NCI-H345 treated with DMSO at 0.1 percent for 48 hours (cell line): ENCODE measurements at regions not wholly inside any gene's neighbourhood (a gene's known extent, or its start where the extent isn't known, plus 50 kb on each side); places are given as distances from the start of the nearest gene placed in this dataset.

Experiments used
- DNase-seq: peaks from one replicate; lab custom pipeline; 2025; ENCODE audit not compliant: unreplicated experiment; lab: John Stamatoyannopoulos, UW

DNA sequence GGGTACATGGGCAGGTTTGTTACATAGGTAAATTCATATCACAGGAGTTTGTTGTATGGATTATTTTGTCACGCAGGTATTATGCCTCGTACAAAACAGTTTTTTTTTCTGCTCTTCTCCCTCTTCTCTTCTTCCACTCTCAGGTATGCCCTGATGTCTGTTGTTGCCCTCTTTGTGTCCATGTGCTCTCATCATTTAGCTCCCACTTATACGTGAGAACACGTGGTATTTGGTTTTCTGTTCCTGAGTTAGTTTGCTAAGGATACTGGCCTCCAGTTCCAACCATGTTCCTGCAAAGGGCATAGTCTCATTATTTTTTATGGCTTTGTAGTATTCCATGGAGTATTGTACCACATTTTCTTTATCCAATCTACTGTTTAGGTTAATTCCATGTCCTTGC is 65.7 kb downstream of the UNC5CL start:
- DNase-seq = no peak

GRCh38 chr6:40972814-40973213 is 66.2 kb downstream of the UNC5CL start:
- DNase-seq = no peak

DNA sequence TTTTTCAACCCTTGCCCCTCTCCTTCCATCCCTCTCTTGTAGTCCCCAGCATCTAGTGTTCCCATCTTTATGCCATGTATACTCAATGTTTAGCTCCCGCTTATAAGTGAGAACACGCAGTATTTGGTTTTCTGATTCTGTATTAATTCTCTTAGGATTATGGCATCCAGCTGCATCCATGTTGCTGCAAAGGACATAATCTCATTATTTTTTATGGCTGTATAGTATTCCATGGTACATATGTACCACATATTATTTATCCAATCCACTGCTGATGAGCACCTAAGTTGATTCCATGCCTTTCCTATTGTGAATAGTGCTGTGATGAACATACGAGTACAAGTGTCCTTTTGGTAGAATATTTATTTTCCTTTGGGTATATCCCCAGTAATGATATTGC is 66.8 kb downstream of the UNC5CL start:
- no peak for DNase-seq

DNA sequence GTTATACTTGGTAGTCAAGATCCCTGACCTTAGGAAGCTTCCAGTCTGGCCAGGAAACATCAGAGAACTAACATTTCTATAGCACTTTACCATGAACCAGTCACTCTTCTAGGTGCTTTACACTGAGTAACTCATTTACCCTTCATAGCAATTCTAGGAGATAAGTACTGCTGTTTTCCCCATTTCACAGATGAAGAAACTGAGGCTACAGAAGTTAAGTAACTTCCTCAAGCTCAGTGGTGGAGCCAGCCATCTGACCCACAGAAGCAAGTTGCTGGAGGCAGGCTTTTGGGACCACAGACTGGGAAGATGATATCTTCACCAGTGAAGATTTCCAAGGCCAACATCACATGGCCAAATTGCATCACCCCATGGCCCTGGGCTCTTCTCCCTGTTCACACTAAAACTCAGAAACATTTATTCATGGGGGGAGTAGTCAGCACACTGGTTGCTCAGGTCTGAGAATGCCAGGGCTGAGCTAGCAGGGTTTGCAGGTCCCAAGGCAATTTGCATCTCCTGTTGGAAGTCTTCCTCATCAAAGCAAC is 70.3 kb downstream of the UNC5CL start:
- no peak for DNase-seq

DNA sequence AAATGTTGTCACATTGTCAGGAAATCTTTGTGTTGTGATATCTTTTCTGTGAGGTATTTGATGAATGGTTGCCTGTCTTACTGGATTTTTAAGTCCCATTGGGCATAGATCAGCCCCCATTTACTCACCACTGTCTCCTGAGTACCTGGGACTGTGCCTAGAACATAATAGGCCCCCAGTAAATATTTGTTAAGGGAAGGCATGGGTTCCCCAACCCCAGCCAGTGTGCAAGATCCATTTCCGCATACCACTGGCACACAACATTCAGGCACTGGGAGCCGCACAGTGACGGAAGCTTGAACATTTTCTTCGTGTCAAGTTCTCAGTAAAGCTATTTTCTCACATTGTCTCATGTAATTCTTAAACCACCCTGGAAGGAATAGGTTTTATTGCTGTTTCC is 72.2 kb downstream of the UNC5CL start:
- DNase-seq = no peak

GRCh38 chr6:40965046-40965445 is 74.0 kb downstream of the UNC5CL start:
- no peak for DNase-seq

DNA sequence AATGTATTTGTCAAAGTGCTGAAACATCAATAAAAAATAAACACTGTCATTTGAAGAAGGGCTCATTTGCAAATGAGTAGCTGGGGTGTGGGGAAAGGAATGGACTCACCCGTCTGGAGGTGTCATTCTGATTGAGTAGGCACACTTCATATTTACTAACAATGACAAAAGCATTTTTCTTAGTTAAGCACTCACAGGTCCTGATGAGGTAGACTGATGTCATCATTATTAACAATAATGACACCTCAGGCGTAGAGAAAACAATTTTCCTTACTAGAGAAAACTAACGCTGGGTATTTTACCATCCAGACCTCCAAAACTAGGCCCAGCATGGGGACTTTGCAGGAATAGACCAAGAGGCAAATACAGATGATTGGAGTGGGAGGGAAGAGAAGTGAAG is 76.0 kb downstream of the UNC5CL start:
- DNase-seq = no peak

- DNase-seq = no peak
These were observed 76.8 kb downstream of the UNC5CL start for GRCh38 chr6:40962241-40962640.

DNA sequence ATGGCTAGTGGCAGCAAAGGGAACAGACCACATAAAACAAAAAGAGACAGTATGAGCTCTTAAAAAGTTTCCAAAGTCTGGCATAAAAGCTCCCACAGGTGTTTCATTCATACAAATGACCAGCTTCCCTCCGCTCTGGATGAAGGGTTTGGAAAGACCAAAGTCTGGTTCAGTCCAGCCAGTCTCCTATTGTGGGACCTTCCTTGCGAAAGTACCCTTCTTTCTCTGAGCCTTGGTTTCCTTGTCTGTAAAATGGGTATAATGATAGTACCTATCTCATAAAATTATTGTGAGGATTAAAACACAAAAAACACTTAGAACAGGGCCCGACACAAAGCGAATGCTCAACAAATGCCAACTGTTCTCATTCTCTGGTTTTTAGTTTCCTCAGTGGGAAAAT is 77.2 kb downstream of the UNC5CL start:
- DNase-seq = no peak

DNA sequence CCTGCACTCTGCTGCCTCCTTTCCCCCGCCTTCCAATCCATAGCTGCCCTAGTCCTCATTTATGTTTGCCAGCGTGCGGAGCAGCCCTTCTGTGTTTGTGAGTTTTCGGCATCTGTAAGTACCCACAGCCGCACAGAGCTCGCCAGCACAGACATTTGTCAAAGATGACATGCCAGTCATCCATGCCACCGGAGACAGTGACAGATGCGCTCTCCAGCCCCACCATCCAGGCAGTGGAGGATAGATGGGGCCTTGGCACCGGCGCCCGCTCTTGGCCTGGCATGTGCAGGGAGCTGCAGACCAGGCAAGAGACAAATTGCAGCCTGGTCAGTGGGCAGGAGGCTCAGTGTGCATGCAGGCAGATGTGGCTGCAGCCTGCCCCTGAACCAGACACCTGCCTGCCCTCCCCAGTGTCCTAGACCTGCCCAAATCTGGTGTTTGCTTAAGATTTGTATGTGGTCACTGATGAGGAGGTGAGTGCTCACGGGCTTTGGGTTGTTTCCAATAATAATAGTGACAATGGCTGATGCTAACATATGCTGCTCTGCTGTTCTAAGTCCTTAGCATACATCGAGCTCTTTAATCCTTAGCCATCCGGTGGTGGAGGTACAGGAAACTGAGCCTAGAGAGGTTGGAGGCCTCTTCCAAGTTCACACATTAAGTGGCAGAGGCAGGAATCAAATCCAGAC is 78.1 kb downstream of the UNC5CL start:
- DNase-seq = no peak

DNA sequence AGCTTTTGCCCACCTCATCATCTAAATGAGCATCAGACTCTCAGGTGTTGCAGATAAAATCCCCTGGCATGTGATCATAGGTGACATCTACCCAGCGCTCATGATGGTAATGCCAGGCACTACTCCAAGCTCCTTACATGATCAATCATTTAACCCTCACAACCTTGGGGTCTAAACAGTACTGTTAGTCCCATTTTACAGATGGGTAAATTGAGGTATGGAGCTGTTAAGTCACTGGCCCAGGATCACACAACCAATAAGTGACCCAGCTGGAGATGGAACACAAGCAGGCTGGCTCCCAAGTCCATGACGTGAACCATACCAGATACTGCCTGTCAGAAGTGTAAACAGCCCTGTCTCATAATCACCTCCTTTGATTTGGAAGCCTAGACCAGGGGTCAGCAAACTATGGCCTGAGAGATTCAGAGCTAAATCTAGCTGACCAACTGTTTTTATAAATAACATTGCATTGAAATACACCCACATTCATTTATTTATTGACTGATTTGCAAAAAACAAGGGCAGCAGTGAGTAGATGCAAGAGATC is 79.2 kb downstream of the UNC5CL start:
- DNase-seq = no peak

- no peak for DNase-seq
These were observed 80.3 kb downstream of the UNC5CL start for GRCh38 chr6:40958738-40959137.

DNA sequence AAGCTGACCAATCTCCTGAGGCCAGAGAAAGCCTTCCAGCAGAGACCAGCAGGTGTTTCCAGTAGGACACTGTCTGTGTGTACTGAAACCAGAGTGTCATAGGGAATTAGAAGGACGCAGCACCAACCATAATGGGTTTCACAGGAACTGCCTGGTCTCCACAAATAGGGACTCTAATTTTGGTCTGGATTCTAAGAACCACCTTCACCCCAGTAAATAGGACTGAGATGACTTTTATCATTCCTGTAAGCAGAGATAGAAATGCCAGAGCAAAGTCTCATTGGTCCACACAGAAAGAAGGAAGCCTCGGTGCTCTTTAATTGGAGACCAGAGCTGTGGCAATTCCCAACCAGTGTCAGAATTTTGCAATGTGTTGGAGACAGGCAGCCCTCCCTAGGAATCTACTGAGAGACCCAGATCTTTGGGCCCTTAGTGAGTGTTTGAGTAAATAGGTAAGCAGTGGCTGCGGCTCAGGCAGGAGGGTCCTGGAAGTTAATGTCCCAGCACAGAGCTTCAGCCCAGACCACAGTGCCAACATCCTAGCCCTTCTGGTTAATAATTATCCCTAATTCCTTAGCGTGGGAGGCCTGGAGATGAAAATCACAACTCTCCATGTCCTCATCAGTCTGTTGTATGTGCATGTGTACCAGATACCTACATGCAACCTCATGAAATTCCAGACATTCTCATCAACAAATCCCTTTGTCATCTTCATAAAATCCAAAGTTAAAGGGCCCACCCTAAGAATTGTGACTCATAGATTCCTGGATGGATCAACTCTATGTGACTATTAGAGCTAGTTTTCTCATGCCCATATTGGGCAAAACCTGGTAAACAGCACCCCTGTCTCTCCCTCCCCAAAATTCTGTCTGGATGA is 81.2 kb downstream of the UNC5CL start:
- no peak for DNase-seq

GRCh38 chr6:40956936-40957335 is 82.1 kb downstream of the UNC5CL start:
- DNase-seq = no peak

- DNase-seq = no peak
These were observed 83.9 kb downstream of the UNC5CL start for GRCh38 chr6:40955178-40955545.

- no peak for DNase-seq
These were observed 84.4 kb downstream of the UNC5CL start for GRCh38 chr6:40954446-40955177.

DNA sequence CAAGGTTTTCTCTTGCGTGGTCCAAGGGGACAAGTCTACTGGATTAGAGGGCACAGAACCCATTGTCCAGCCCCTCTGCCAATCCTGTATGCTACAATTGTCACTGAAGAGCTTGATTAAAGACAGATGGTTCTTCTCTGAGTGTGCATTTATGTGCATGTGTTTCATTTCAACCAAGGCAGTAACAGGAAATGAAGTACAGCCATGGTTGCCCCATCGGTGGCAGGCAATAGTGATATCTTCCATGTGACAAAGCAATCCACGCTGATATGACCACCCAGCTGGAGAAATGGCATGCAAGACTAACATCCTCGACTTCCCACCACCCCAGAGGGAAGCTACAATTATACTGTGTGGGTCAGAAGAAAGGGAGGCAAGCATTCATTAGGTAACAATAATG is 85.5 kb downstream of the UNC5CL start:
- no peak for DNase-seq

GRCh38 chr6:40950986-40951698 is 87.9 kb downstream of the UNC5CL start:
- DNase-seq = no peak

DNA sequence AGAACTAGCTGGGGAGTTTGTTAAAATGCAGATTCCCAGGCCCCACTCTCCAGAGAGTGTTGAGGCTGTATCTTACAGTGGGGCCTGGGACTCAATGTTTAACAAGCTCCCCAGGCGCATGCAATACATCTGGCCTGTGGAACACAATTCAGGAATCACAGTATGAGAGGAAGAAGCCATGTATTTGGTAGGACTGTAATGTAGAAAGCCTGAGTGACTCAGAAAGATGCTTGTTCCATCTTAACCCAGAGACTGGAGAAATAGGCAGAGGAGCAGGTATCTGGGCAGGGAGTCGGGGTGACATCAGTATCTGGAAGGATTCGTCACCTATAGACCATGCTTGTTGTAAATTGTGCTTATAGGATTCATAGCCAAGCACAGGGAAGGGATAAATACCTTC is 90.5 kb downstream of the UNC5CL start:
- DNase-seq = no peak

DNA sequence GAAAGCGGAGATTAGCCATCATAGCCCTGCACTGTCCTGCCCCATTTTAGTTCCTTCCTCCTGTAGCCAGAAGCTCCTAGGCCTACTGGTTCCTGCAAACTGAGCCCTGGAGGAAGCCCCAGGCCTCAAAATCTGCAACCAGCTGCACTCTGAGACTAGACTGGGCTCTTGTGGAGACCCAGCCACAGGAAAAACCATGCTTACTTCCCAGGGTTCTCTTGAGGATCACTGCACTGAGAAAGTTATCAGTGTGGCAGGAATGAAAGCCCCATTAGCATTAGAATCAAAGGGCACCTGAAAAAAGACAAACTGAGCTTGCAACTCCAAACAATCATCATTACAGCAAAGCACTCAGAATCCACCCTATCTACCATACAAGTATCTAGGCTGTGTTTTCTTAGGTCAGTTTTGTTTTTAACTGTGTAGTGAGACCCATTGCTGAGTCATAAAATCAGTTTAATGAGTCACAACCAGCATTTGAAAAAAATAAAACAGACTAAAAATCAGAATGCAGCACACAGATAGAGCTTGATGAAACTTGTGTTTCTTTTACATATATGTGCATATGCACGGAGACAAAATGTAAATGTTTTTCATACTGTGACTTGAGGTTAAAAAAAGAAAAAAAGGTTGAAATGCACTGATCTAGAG is 91.0 kb downstream of the UNC5CL start:
- no peak for DNase-seq
